Gastrocnemius medialis (tissue), 4 donors: ENCODE measurements at regions not wholly inside any gene's neighbourhood (a gene's known extent, or its start where the extent isn't known, plus 50 kb on each side); places are given as distances from the start of the nearest gene placed in this dataset.
"Not testable (repeated sequence)": the region's sequence is repeated elsewhere in the genome, so short reads cannot be mapped to it uniquely, and the experiment has no call there.

Experiments
- POLR2A ChIP-seq, 2 donors: fragments of 450-650 bp; IDR thresholded peaks; one replicate each; pipeline ENCODE4 v1.6.1; 2017; ENCODE audit warnings: antibody characterized with exemption in 2 of 2, mild to moderate bottlenecking in 2 of 2, moderate library complexity in 2 of 2
- TF ChIP-seq, protein P1 (sequence below), 5 experiments: fragments of 450-650 bp in 3 of 5; fragments of 200-600 bp in 2 of 5; sonication (generic) in 2 of 5; IDR thresholded peaks in 4 of 5; conservative IDR thresholded peaks in 1 of 5; 1 replicate in 4 of 5; 2 replicates in 1 of 5; pipeline ENCODE4 v1.5.1; 2016 to 2019; ENCODE audit warnings: antibody characterized with exemption in 5 of 5, mild to moderate bottlenecking in 3 of 5, moderate library complexity in 3 of 5

GRCh38 chr16:21389860-21390259 is 111.8 kb upstream of the CRYM start:
- TF ChIP-seq, protein P1, sequence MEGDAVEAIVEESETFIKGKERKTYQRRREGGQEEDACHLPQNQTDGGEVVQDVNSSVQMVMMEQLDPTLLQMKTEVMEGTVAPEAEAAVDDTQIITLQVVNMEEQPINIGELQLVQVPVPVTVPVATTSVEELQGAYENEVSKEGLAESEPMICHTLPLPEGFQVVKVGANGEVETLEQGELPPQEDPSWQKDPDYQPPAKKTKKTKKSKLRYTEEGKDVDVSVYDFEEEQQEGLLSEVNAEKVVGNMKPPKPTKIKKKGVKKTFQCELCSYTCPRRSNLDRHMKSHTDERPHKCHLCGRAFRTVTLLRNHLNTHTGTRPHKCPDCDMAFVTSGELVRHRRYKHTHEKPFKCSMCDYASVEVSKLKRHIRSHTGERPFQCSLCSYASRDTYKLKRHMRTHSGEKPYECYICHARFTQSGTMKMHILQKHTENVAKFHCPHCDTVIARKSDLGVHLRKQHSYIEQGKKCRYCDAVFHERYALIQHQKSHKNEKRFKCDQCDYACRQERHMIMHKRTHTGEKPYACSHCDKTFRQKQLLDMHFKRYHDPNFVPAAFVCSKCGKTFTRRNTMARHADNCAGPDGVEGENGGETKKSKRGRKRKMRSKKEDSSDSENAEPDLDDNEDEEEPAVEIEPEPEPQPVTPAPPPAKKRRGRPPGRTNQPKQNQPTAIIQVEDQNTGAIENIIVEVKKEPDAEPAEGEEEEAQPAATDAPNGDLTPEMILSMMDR (IDR thresholded peaks at IDR 0.05 in 4 of 5, conservative IDR thresholded peaks at IDR 0.05 in 1 of 5), result not testable (repeated sequence)
- not testable (repeated sequence) for TF ChIP-seq POLR2A (IDR thresholded peaks at IDR 0.05)
